Right atrium auricular region (tissue), 2 donors: ENCODE measurements at regions not wholly inside any gene's neighbourhood (a gene's known extent, or its start where the extent isn't known, plus 50 kb on each side); places are given as distances from the start of the nearest gene placed in this dataset.

Source experiments
- DNase-seq: peaks from one replicate; pipeline ENCODE4 v3.0.0-alpha.2; 2019; ENCODE audit warnings: low spot score
- H3K27ac ChIP-seq, 2 donors: fragments of 200-600 bp; sonication (generic); 1 replicate in 1 of 2; 2 replicates in 1 of 2; pipeline ENCODE4 v1.5.1; 2016 to 2019
- H3K27me3 ChIP-seq, 2 donors: fragments of 200-600 bp; sonication (generic); one replicate each; pipeline versions ENCODE4 v1.5.1 to v1.6.0; 2017 to 2019
- H3K36me3 ChIP-seq: fragments of 200-600 bp; sonication (generic); one replicate; pipeline ENCODE4 v1.5.1; 2016
- H3K4me1 ChIP-seq, 2 donors: fragments of 200-600 bp; sonication (generic); one replicate each; pipeline versions ENCODE4 v1.5.1 to v1.6.0; 2017 to 2019
- H3K4me3 ChIP-seq, 2 donors: fragments of 200-600 bp; sonication (generic); 1 replicate in 1 of 2; 2 replicates in 1 of 2; pipeline ENCODE4 v1.5.1; 2017 to 2019; ENCODE audit warnings: mild to moderate bottlenecking in 1 of 2, moderate library complexity in 1 of 2
- H3K9me3 ChIP-seq, 2 donors: fragments of 200-600 bp; sonication (generic); one replicate each; pipeline ENCODE4 v1.5.1; 2019
- TF ChIP-seq, protein P1 (sequence below), 2 donors: fragments of 200-600 bp; sonication (generic); IDR thresholded peaks; one replicate each; pipeline ENCODE4 v1.5.1; 2019; ENCODE audit warnings: antibody characterized with exemption in 2 of 2

DNA sequence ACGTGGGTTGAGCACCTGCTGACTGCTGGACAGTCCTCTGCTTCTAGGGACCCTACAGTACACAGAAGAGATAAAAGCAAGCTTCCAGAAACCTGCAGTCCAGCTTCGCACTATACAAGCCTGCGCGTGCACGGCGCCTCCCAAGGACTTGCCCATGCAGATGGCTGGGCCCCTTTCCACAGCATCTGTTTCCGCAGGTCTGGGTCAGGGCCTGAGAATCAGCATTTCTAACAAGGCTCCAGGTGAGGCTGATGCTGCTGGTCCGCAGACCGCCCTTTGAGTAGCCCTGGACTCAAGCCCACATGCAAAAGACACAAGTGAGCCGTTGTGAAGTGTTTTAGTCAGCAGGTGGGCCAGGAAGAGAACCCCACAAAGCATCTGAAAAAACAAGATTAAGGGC, 133.1 kb downstream of the HSD17B3 start:
- Histone ChIP-seq H3K4me1 (no peaks in the 10 kb centered on the region), H3K4me3 (no peak overlapping the region), H3K27ac (no peak overlapping the region), H3K36me3 (no peaks in the 10 kb centered on the region), H3K9me3 (no peaks in the 10 kb centered on the region), H3K27me3 (no peaks in the 10 kb centered on the region)
- DNase-seq, result no peak
- TF ChIP-seq, protein P1, sequence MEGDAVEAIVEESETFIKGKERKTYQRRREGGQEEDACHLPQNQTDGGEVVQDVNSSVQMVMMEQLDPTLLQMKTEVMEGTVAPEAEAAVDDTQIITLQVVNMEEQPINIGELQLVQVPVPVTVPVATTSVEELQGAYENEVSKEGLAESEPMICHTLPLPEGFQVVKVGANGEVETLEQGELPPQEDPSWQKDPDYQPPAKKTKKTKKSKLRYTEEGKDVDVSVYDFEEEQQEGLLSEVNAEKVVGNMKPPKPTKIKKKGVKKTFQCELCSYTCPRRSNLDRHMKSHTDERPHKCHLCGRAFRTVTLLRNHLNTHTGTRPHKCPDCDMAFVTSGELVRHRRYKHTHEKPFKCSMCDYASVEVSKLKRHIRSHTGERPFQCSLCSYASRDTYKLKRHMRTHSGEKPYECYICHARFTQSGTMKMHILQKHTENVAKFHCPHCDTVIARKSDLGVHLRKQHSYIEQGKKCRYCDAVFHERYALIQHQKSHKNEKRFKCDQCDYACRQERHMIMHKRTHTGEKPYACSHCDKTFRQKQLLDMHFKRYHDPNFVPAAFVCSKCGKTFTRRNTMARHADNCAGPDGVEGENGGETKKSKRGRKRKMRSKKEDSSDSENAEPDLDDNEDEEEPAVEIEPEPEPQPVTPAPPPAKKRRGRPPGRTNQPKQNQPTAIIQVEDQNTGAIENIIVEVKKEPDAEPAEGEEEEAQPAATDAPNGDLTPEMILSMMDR (IDR thresholded peaks at IDR 0.05), result no peak

- no peak for DNase-seq
- Histone ChIP-seq H3K4me1 (no peaks in the 10 kb centered on the region), H3K4me3 (no peak overlapping the region), H3K9me3 (no peaks in the 10 kb centered on the region), H3K27ac (no peak overlapping the region), H3K27me3 (no peaks in the 10 kb centered on the region), H3K36me3 (no peaks in the 10 kb centered on the region)
- TF ChIP-seq, protein P1 (IDR thresholded peaks at IDR 0.05), result no peak
These were observed 135.0 kb downstream of the HSD17B3 start for GRCh38 chr9:96167011-96167410.

- no peaks in the 10 kb centered on the region for H3K4me1 ChIP-seq
- H3K27me3 ChIP-seq, result no peaks in the 10 kb centered on the region
- no peak overlapping the region for H3K4me3 ChIP-seq
- DNase-seq, result no peak
- no peak overlapping the region for H3K27ac ChIP-seq
- H3K36me3 ChIP-seq, result no peaks in the 10 kb centered on the region
- TF ChIP-seq, protein P1 (IDR thresholded peaks at IDR 0.05), result no peak
- H3K9me3 ChIP-seq, result peaks cover 0 to 9% of the 10 kb centered on the region in 2 donors
These were observed 137.7 kb downstream of the HSD17B3 start for GRCh38 chr9:96164268-96164683.

DNA sequence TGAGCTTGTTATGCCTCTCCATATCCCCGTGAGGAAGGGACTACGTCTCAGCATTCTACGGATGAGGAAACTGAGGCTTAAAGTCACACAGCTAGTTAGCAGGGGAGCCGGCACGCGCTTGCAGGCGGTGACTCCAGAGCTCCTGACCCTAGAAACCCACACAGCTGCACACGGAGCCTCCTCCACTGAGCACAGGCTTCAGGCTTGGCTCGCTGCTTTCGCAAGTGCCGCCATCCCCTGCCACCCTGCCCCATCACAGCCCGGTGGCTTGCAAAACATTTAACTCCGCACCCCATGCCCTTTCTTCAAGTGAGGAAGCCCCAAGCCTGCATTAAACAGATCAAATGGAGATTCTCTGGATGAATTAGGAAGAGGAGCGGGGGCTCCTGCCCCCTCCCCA, 138.3 kb downstream of the HSD17B3 start:
- H3K9me3 ChIP-seq, result peaks cover 0 to 9% of the 10 kb centered on the region in 2 donors
- no peak overlapping the region for H3K4me3 ChIP-seq
- H3K27me3 ChIP-seq, result no peaks in the 10 kb centered on the region
- H3K27ac ChIP-seq, result no peak overlapping the region
- no peaks in the 10 kb centered on the region for H3K4me1 ChIP-seq
- DNase-seq, result no peak
- TF ChIP-seq, protein P1 (IDR thresholded peaks at IDR 0.05), result no peak
- H3K36me3 ChIP-seq, result no peaks in the 10 kb centered on the region

DNA sequence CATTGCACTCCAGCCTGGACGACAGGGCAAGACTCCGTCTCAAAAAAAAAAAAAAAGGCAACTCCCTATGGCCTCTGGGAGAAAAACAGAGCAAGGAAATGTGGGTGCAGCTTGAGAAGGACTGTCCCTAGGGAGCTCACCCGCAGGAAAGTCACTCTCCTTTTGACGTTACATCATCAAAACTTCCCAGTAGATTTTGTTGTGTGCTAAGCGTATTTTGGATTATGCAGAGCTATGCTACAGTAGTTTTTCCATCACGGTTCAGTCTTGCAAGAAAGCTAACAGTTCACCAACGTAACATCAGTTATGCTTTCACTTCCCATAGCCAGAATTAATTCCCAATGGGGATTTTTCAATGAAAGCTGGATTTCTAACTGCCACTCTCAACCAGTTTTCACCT, 138.8 kb downstream of the HSD17B3 start:
- H3K4me1 ChIP-seq, result no peaks in the 10 kb centered on the region
- no peak overlapping the region for H3K27ac ChIP-seq
- peaks cover 0 to 9% of the 10 kb centered on the region in 2 donors for H3K9me3 ChIP-seq
- no peak overlapping the region for H3K4me3 ChIP-seq
- H3K27me3 ChIP-seq, result no peaks in the 10 kb centered on the region
- H3K36me3 ChIP-seq, result no peaks in the 10 kb centered on the region
- TF ChIP-seq, protein P1 (IDR thresholded peaks at IDR 0.05), result no peak
- DNase-seq, result no peak

- TF ChIP-seq, protein P1 (IDR thresholded peaks at IDR 0.05), result no peak
- Histone ChIP-seq H3K27me3 (no peaks in the 10 kb centered on the region), H3K27ac (no peak overlapping the region), H3K4me1 (no peaks in the 10 kb centered on the region), H3K4me3 (no peak overlapping the region), H3K36me3 (no peaks in the 10 kb centered on the region), H3K9me3 (peaks cover 0 to 9% of the 10 kb centered on the region in 2 donors)
- no peak for DNase-seq
These were observed 140.2 kb downstream of the HSD17B3 start for GRCh38 chr9:96161819-96162218.
